Neuronal stem cell (in vitro differentiated cells): ENCODE measurements at regions not wholly inside any gene's neighbourhood (a gene's known extent, or its start where the extent isn't known, plus 50 kb on each side); places are given as distances from the start of the nearest gene placed in this dataset.

Experiments used
- DNase-seq: peaks from one replicate; pipeline ENCODE4 v3.0.0-alpha.2; 2013; ENCODE audit warnings: low spot score
- H2AFZ ChIP-seq: one replicate; pipeline ENCODE4 v1.6.1; 2013; ENCODE audit warnings: mild to moderate bottlenecking, low read length, inconsistent platforms
- H2AK5ac ChIP-seq: 2 replicates; pipeline ENCODE4 v1.6.1; 2013; ENCODE audit warnings: low read depth, mild to moderate bottlenecking, inconsistent platforms, low read length, moderate library complexity, mixed read lengths
- H2BK120ac ChIP-seq: 2 replicates; pipeline ENCODE4 v1.6.1; 2013; ENCODE audit warnings: low read depth, mild to moderate bottlenecking, inconsistent platforms, low read length, moderate library complexity, mixed read lengths
- H2BK12ac ChIP-seq: one replicate; pipeline ENCODE4 v1.6.1; 2013; ENCODE audit warnings: low read length, inconsistent platforms
- H2BK15ac ChIP-seq: 2 replicates; pipeline ENCODE4 v1.6.1; 2013; ENCODE audit warnings: mild to moderate bottlenecking, low read length, inconsistent platforms, mixed read lengths
- H2BK5ac ChIP-seq: one replicate; pipeline ENCODE4 v1.6.1; 2013; ENCODE audit warnings: inconsistent platforms, mild to moderate bottlenecking, low read length, moderate library complexity
- H3K14ac ChIP-seq: one replicate; pipeline ENCODE4 v1.6.1; 2013; ENCODE audit warnings: low read length, inconsistent platforms
- H3K18ac ChIP-seq: 2 replicates; pipeline ENCODE4 v1.6.1; 2013; ENCODE audit warnings: low read length, inconsistent platforms
- H3K23ac ChIP-seq: 2 replicates; pipeline ENCODE4 v1.6.1; 2013; ENCODE audit warnings: low read depth, mild to moderate bottlenecking, mixed read lengths, low read length, inconsistent platforms; ENCODE audit not compliant: poor library complexity
- H3K27ac ChIP-seq: replicated peaks from 3 replicates; pipeline ENCODE4 v1.5.1; 2013; ENCODE audit warnings: low read length, inconsistent platforms
- H3K27me3 ChIP-seq, 3 experiments: 2 replicates each; pipeline ENCODE4 v1.6.1; 2013; ENCODE audit warnings: low read length in 3 of 3, mild to moderate bottlenecking in 2 of 3, inconsistent platforms in 1 of 3, low read depth in 1 of 3, mixed read lengths in 1 of 3, moderate library complexity in 1 of 3; ENCODE audit not compliant: control insufficient read depth in 3 of 3, insufficient read depth in 3 of 3
- H3K36me3 ChIP-seq, 2 donors: replicated peaks in 1 of 2; 2 replicates each; pipeline ENCODE4 v1.6.1; 2013; ENCODE audit warnings: low read length in 2 of 2; ENCODE audit not compliant: control insufficient read depth in 2 of 2, insufficient read depth in 2 of 2
- H3K4ac ChIP-seq: 2 replicates; pipeline ENCODE4 v1.6.1; 2013; ENCODE audit warnings: inconsistent platforms, mild to moderate bottlenecking, low read length, moderate library complexity
- H3K4me1 ChIP-seq, 2 donors: 1 replicate in 1 of 2; 2 replicates in 1 of 2; pipeline ENCODE4 v1.6.1; 2013; ENCODE audit warnings: low read length in 2 of 2, low read depth in 1 of 2; ENCODE audit not compliant: control insufficient read depth in 2 of 2, insufficient read depth in 1 of 2
- H3K4me2 ChIP-seq: one replicate; pipeline ENCODE4 v1.6.1; 2013; ENCODE audit warnings: mild to moderate bottlenecking, low read length, inconsistent platforms; ENCODE audit not compliant: insufficient read depth, poor library complexity, severe bottlenecking
- H3K4me3 ChIP-seq, 2 donors: 2 replicates each; pipeline ENCODE4 v1.5.1; 2013; ENCODE audit warnings: low read length in 2 of 2, mild to moderate bottlenecking in 2 of 2, inconsistent platforms in 1 of 2, moderate library complexity in 1 of 2
- H3K79me1 ChIP-seq: one replicate; pipeline ENCODE4 v1.6.1; 2013; ENCODE audit warnings: low read depth, mild to moderate bottlenecking, inconsistent platforms, low read length, moderate library complexity
- H3K9ac ChIP-seq: one replicate; pipeline ENCODE4 v1.6.1; 2013; ENCODE audit warnings: mild to moderate bottlenecking, low read depth, low read length, inconsistent platforms; ENCODE audit not compliant: poor library complexity
- H3K9me3 ChIP-seq, 2 donors: replicated peaks in 1 of 2; 2 replicates each; pipeline versions ENCODE3 to v1.6.1; 2013; ENCODE audit warnings: low read length in 2 of 2, mild to moderate bottlenecking in 2 of 2, inconsistent platforms in 1 of 2, low read depth in 1 of 2, mixed read lengths in 1 of 2, moderate library complexity in 1 of 2; ENCODE audit not compliant: control insufficient read depth in 2 of 2, insufficient read depth in 1 of 2
- H4K8ac ChIP-seq: one replicate; pipeline ENCODE4 v1.6.1; 2013; ENCODE audit warnings: low read depth, mild to moderate bottlenecking, inconsistent platforms, low read length, moderate library complexity
- H4K91ac ChIP-seq: one replicate; pipeline ENCODE4 v1.6.1; 2013; ENCODE audit warnings: low read length, low read depth, mild to moderate bottlenecking, inconsistent platforms; ENCODE audit not compliant: poor library complexity
- WGBS, 2 donors: extraction: QIAGEN DNeasy Blood & Tissue Kit; methylation state at CpG; one replicate each; pipeline ENCODE4 v1.1.7; 2013; ENCODE audit warnings: missing lambda C conversion rate in 2 of 2, mixed read lengths in 1 of 2; ENCODE audit not compliant: insufficient read length in 2 of 2, insufficient replicate concordance in 1 of 2; ENCODE audit errors: extremely low coverage in 2 of 2; 5-methylcytosine and 5-hydroxymethylcytosine counted together

DNA sequence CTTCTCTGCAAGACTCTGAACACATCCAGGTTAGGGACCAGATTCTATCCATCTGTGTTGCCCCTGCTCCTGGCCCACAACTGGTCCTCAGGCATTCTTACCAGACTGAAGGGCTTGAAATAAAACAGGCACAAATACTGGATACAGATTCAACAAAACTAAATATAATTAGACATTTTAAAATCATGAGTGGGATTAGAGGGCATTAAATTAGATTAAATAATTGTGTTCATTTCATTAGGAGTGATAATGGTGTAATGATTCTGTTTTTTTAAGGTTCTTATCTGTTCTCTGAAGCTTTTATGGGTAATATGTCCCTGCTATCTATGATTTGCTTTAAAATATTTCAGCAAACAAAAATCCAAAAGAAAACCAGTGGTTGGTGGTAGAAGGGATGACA, 226.5 kb downstream of the IRS1 start:
- DNase-seq: no peak
- H3K4me2 ChIP-seq: no peak overlapping the region
- no peak overlapping the region for H2BK12ac ChIP-seq
- H3K4me1 ChIP-seq: no peaks in the 10 kb centered on the region
- H3K23ac ChIP-seq: no peak overlapping the region
- H3K27ac ChIP-seq: no peak overlapping the region
- H3K9ac ChIP-seq: no peak overlapping the region
- no peaks in the 10 kb centered on the region for H3K36me3 ChIP-seq
- no peak overlapping the region for H3K4ac ChIP-seq
- no peaks in the 10 kb centered on the region for H3K27me3 ChIP-seq
- H4K8ac ChIP-seq: no peak overlapping the region
- H2BK15ac ChIP-seq: no peak overlapping the region
- no peak overlapping the region for H3K18ac ChIP-seq
- no peak overlapping the region for H4K91ac ChIP-seq
- H2BK5ac ChIP-seq: no peak overlapping the region
- H3K4me3 ChIP-seq: no peak overlapping the region
- H2BK120ac ChIP-seq: no peak overlapping the region
- H2AK5ac ChIP-seq: no peak overlapping the region
- no peaks in the 10 kb centered on the region for H3K79me1 ChIP-seq
- no peak overlapping the region for H2AFZ ChIP-seq
- H3K14ac ChIP-seq: no peak overlapping the region
- peaks cover 0 to 8% of the 10 kb centered on the region in 2 donors for H3K9me3 ChIP-seq

DNA sequence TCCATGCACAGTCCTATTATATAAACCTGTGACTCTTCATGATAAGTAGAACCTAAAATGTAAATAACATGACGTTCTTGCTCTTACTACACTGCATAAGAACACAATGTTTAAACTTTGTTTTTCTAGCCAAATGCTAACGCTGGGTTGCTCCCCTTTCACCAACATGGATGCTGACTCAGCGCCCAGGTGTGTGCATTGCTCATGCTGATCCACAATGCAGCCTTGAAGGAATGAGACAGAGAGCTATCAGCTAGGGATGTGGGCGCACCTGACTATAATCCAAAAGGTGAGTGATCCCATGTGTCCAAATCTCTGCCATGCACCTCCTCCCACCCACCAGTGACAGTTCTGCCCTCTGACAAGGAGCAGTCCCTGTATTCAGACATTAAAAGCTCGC, 235.0 kb downstream of the IRS1 start:
- Histone ChIP-seq H4K8ac (no peak overlapping the region), H3K4me3 (no peak overlapping the region), H4K91ac (no peak overlapping the region), H3K4me2 (no peak overlapping the region), H3K4me1 (no peaks in the 10 kb centered on the region), H3K4ac (no peak overlapping the region), H2BK12ac (no peak overlapping the region), H2AFZ (no peak overlapping the region), H2BK120ac (no peak overlapping the region), H3K14ac (no peak overlapping the region), H3K27ac (no peak overlapping the region), H3K9me3 (no peaks in the 10 kb centered on the region), H3K79me1 (no peaks in the 10 kb centered on the region), H3K18ac (no peak overlapping the region), H3K27me3 (no peaks in the 10 kb centered on the region), H2AK5ac (no peak overlapping the region), H3K36me3 (no peaks in the 10 kb centered on the region), H3K23ac (no peak overlapping the region), H2BK15ac (no peak overlapping the region), H3K9ac (no peak overlapping the region), H2BK5ac (no peak overlapping the region)
- DNase-seq: no peak
- WGBS, 2 donors: no CpG with 5 or more reads among the region's 5 CpGs

DNA sequence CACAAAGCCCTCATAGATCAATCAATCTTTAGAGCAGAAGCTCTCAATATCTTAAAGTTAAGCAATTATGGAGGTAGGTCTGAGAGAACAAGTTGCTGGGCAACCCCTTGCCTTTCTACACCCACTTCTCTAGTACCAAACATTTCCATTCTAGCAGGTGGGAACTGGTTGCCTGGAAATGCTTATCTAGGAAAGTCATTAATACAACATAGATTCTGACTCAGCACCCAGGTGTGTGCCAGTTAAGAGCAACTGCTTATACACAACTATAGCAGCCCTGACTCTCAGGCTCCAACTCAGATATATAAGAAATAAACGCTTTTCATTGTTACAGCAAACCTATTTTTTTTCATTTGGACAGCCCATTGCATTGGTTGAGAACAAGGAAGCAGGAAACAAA, 237.7 kb downstream of the IRS1 start:
- Histone ChIP-seq H3K79me1 (no peaks in the 10 kb centered on the region), H3K23ac (no peak overlapping the region), H2AFZ (no peak overlapping the region), H2BK15ac (no peak overlapping the region), H3K27me3 (no peaks in the 10 kb centered on the region), H3K9me3 (peaks cover 0 to 2% of the 10 kb centered on the region in 2 donors), H2BK12ac (no peak overlapping the region), H3K14ac (no peak overlapping the region), H4K8ac (no peak overlapping the region), H3K9ac (no peak overlapping the region), H3K4me1 (no peaks in the 10 kb centered on the region), H2AK5ac (no peak overlapping the region), H4K91ac (no peak overlapping the region), H3K36me3 (no peaks in the 10 kb centered on the region), H2BK5ac (no peak overlapping the region), H3K4me3 (no peak overlapping the region), H3K27ac (no peak overlapping the region), H3K4me2 (no peak overlapping the region), H3K18ac (no peak overlapping the region), H2BK120ac (no peak overlapping the region), H3K4ac (no peak overlapping the region)
- no peak for DNase-seq
- no CpG with 5 or more reads among the region's 1 CpG for WGBS, 2 donors

DNA sequence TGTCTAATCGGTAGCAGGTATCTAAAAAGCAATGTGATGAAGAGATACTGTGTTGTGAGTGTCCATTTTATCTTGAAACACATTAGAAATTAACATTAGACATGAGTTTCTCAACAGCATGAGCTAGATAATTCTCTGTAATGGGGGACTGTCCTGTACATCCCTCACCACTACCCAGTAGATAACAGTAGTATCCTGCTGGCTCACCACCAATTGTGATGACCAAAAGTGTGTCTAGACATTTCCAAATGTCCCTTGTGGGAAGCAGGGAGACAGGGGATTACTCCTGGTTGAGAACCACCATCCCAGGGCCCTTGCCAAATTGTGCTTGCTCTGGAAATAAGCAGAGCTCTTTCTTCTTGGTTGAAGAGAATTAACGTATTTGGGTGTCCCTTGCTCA, 239.3 kb downstream of the IRS1 start:
- Histone ChIP-seq H3K27ac (no peak overlapping the region), H3K23ac (no peak overlapping the region), H4K8ac (no peak overlapping the region), H2AFZ (no peak overlapping the region), H3K4me1 (no peaks in the 10 kb centered on the region), H2AK5ac (no peak overlapping the region), H2BK12ac (no peak overlapping the region), H3K9ac (no peak overlapping the region), H3K79me1 (no peaks in the 10 kb centered on the region), H3K4ac (no peak overlapping the region), H2BK120ac (no peak overlapping the region), H3K9me3 (peaks cover 0 to 5% of the 10 kb centered on the region in 2 donors), H2BK5ac (no peak overlapping the region), H2BK15ac (no peak overlapping the region), H3K14ac (no peak overlapping the region), H4K91ac (no peak overlapping the region), H3K4me2 (no peak overlapping the region), H3K18ac (no peak overlapping the region), H3K36me3 (no peaks in the 10 kb centered on the region), H3K27me3 (no peaks in the 10 kb centered on the region), H3K4me3 (no peak overlapping the region)
- no peak for DNase-seq
- WGBS, 2 donors: no CpG with 5 or more reads among the region's 2 CpGs
